SK-N-MC (cell line): ENCODE measurements at regions not wholly inside any gene's neighbourhood (a gene's known extent, or its start where the extent isn't known, plus 50 kb on each side); places are given as distances from the start of the nearest gene placed in this dataset.

Experiments
- EZH2 ChIP-seq: fragments of 200-600 bp; sonication (generic); IDR thresholded peaks from one replicate; pipeline ENCODE4 v1.6.1; 2017; ENCODE audit warnings: antibody characterized with exemption
- FOXP2 ChIP-seq: optimal IDR thresholded peaks from 2 replicates; pipeline ENCODE3; 2011; ENCODE audit warnings: mild to moderate bottlenecking, moderate library complexity; ENCODE audit not compliant: insufficient read depth; ENCODE audit errors: extremely low read length, control extremely low read depth
- POLR2AphosphoS5 ChIP-seq: IDR thresholded peaks from 2 replicates; pipeline ENCODE4 v1.6.1; 2012; ENCODE audit warnings: mild to moderate bottlenecking, low read depth, low read length, borderline replicate concordance

DNA sequence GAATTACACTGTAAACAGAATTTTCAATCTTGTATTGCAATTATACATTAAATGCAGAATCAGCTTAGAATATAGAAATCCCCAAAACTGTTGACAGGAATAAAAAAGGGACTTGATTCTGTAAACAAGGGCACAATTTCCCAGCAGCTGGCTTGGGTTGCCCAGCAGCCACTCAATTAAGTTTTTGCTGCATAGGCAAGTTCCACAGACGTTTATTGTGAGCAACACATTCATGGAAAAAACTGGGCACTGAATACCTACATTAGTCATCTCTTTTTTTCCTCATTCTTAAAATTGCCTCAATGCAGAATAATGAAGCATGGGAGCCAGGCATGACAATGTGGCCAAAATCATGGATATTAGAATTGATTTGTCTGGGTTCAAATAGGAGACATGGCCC, 421.8 kb upstream of the ANO5 start:
- TF ChIP-seq EZH2 (no peak), POLR2AphosphoS5 (no peak), FOXP2 (no peak)
